ENCODE measurements at regions not wholly inside any gene's neighbourhood (a gene's known extent, or its start where the extent isn't known, plus 50 kb on each side); places are given as distances from the start of the nearest gene placed in this dataset.
A peak's percentile ranks its signal among the peaks of the same experiment; 100 is the strongest.

GRCh38 chr4:111639876-111640275, 505.4 kb upstream of the FAM241A start:
- no peaks in the 10 kb centered on the region for H4K20me1 ChIP-seq (ENCODE audit: insufficient read depth, low read length)
- intact Hi-C loops (cut with micrococcal nuclease), result no loop called here
- Mint-ChIP-seq H3K4me1 (peaks cover 6% of the 10 kb centered on the region), H3K4me3 (peak overlapping the region in 1 of 2 donors; percentile 16), H3K9me3 (no peaks in the 10 kb centered on the region), H3K27me3 (ENCODE audit: low read depth in 3 of 3) (peaks cover 6 to 7% (median 6%) of the 10 kb centered on the region in 3 donors), H3K27ac (no peak overlapping the region), H3K36me3 (no peaks in the 10 kb centered on the region)
- H3K4me3 ChIP-seq (replicated peaks in 1 of 3; ENCODE audit: low read depth in 2 of 3, low read length in 3 of 3), result no peak overlapping the region
- H3K9me3 ChIP-seq (replicated peaks in 1 of 2; ENCODE audit: control insufficient read depth in 1 of 2, insufficient read depth in 1 of 2, low read length in 2 of 2), result no peaks in the 10 kb centered on the region
- 80% methylated on average over 1 of the region's 6 CpGs for WGBS (ENCODE audit: insufficient coverage)
- H3K9ac ChIP-seq (ENCODE audit: insufficient read depth, low read length, poor library complexity, severe bottlenecking), result no peak overlapping the region
- no peak overlapping the region for H2AFZ ChIP-seq (ENCODE audit: insufficient read depth, low read depth, low read length, poor library complexity, severe bottlenecking)
- H3K27ac ChIP-seq (ENCODE audit: low read depth in 1 of 2, low read length in 2 of 2), result no peak overlapping the region
- no peaks in the 10 kb centered on the region for H3K4me1 ChIP-seq (ENCODE audit: control insufficient read depth in 1 of 2, insufficient read depth in 2 of 2, low read length in 2 of 2)
- no peak for TF ChIP-seq CTCF (IDR thresholded peaks at IDR 0.05)
- no peak for DNase-seq
- H3K79me2 ChIP-seq (ENCODE audit: insufficient read depth, low read length), result no peaks in the 10 kb centered on the region
- no peaks in the 10 kb centered on the region for H3K36me3 ChIP-seq (replicated peaks in 1 of 2; ENCODE audit: control insufficient read depth in 1 of 2, insufficient read depth in 2 of 2, low read length in 2 of 2)
- peaks cover 2 to 9% of the 10 kb centered on the region in 2 donors for H3K27me3 ChIP-seq (ENCODE audit: control insufficient read depth in 2 of 2, insufficient read depth in 2 of 2, low read length in 2 of 2)
- H3K4me2 ChIP-seq (replicated peaks; ENCODE audit: extremely low read depth, low read length, poor library complexity, severe bottlenecking), result no peak overlapping the region

- Histone ChIP-seq H3K4me3 (replicated peaks in 1 of 3; ENCODE audit: low read depth in 2 of 3, low read length in 3 of 3) (no peak overlapping the region), H3K9ac (ENCODE audit: insufficient read depth, low read length, poor library complexity, severe bottlenecking) (no peak overlapping the region), H3K27ac (ENCODE audit: low read depth in 1 of 2, low read length in 2 of 2) (no peak overlapping the region), H2AFZ (ENCODE audit: insufficient read depth, low read depth, low read length, poor library complexity, severe bottlenecking) (no peak overlapping the region), H3K27me3 (ENCODE audit: control insufficient read depth in 2 of 2, insufficient read depth in 2 of 2, low read length in 2 of 2) (peaks cover 2 to 9% of the 10 kb centered on the region in 2 donors), H4K20me1 (ENCODE audit: insufficient read depth, low read length) (no peaks in the 10 kb centered on the region), H3K4me1 (ENCODE audit: control insufficient read depth in 1 of 2, insufficient read depth in 2 of 2, low read length in 2 of 2) (no peaks in the 10 kb centered on the region), H3K9me3 (replicated peaks in 1 of 2; ENCODE audit: control insufficient read depth in 1 of 2, insufficient read depth in 1 of 2, low read length in 2 of 2) (no peaks in the 10 kb centered on the region), H3K4me2 (replicated peaks; ENCODE audit: extremely low read depth, low read length, poor library complexity, severe bottlenecking) (no peak overlapping the region), H3K79me2 (ENCODE audit: insufficient read depth, low read length) (no peaks in the 10 kb centered on the region), H3K36me3 (replicated peaks in 1 of 2; ENCODE audit: control insufficient read depth in 1 of 2, insufficient read depth in 2 of 2, low read length in 2 of 2) (no peaks in the 10 kb centered on the region)
- Mint-ChIP-seq H3K9me3 (no peaks in the 10 kb centered on the region), H3K4me3 (peak overlapping the region in 1 of 2 donors; percentile 1), H3K27ac (no peak overlapping the region), H3K36me3 (no peaks in the 10 kb centered on the region), H3K27me3 (ENCODE audit: low read depth in 3 of 3) (peaks cover 6 to 8% (median 6%) of the 10 kb centered on the region in 3 donors), H3K4me1 (peaks cover 6% of the 10 kb centered on the region)
- TF ChIP-seq CTCF (IDR thresholded peaks at IDR 0.05), result peak; percentile 32
- WGBS (ENCODE audit: insufficient coverage), result 32% methylated on average over 5 of the region's 9 CpGs
- intact Hi-C loops (cut with micrococcal nuclease), result no loop called here
- DNase-seq, result peak; percentile 2 to 46 (median 39)
Observed at GRCh38 chr4:111641813-111642579, 503.3 kb upstream of the FAM241A start.

All from CD14-positive monocyte (primary cell).